ENCODE measurements at regions not wholly inside any gene's neighbourhood (a gene's known extent, or its start where the extent isn't known, plus 50 kb on each side); places are given as distances from the start of the nearest gene placed in this dataset.

DNA sequence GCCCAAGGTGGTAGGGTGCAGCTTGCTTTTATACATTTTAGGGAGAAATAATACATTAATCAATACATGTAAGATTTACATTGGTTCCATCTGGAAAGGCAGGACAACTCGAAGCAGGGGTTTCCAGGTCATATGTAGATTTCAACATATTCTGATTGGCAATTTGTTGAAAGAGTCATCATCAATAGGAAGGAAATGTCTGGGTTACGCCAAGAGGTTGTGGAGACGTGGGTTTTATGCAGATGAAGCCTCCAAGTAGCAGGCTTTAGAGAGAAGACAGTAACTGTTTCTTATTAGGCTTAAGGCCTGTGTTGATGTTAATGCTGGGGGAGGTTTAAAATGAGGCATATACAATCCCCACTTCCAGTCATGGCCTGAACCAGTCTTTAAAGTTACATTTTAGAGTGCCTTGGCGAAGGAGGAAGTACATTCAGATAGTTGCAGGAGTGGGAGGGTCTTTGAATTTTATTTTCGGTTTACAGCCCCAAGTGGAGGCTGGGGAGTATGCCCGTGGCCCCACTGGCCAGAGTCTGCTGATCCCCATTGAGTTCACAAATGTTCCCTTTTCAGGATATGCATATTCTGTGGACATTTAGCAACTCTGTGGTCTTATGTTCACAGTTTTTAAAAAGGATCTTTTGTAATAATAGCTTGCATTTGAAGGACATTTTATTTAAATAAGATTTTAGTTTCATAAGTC is 166.0 kb upstream of the GDF10 start:
- TF ChIP-seq EP300 (IDR thresholded peaks at IDR 0.05) = no peak
- no peak for TF ChIP-seq CTCF (IDR thresholded peaks at IDR 0.05)
- no peak for TF ChIP-seq POLR2A (IDR thresholded peaks at IDR 0.05; ENCODE audit: low read depth)
- TF ChIP-seq POLR2AphosphoS5 (IDR thresholded peaks at IDR 0.05) = no peak

Data from esophagus muscularis mucosa (tissue), 4 donors.